Left cardiac atrium (tissue), 4 donors: ENCODE measurements at regions not wholly inside any gene's neighbourhood (a gene's known extent, or its start where the extent isn't known, plus 50 kb on each side); places are given as distances from the start of the nearest gene placed in this dataset.
"Not testable (repeated sequence)": the region's sequence is repeated elsewhere in the genome, so short reads cannot be mapped to it uniquely, and the experiment has no call there.

ENCODE experiments used
- ATAC-seq, 2 donors: fragments of 200-7000 bp; cut with Tn5 transposase; one replicate each; pipeline ENCODE4 v1.9.1; 2020; ENCODE audit warnings: mild to moderate bottlenecking in 2 of 2, moderate library complexity in 2 of 2
- DNase-seq: peaks from one replicate; pipeline ENCODE4 v3.0.0-alpha.2; 2020
- intact Hi-C, 2 donors: fragments of 100-400 bp; cut with DNase I; formaldehyde crosslinking; loops; one replicate each; pipeline versions ENCODE4 v1.14.1 to v1.15.1; 2022 to 2023
- donor health status: DM: no; HTN: yes; CAD: no.
- donor health status: DM: no; HTN: yes; CAD: no; lungs with severe emphysema.
- donor health status: DM: yes; HTN: yes; CAD: no.
- donor health status: Dilated cardiomyopathy.

- DNase-seq (no peak), ATAC-seq (no peak)
- intact Hi-C loops: no loop called here
These were observed 335.1 kb downstream of the XPNPEP1 start for GRCh38 chr10:109588259-109588658.

GRCh38 chr10:109587366-109587765 is 335.9 kb downstream of the XPNPEP1 start:
- ATAC-seq (no peak), DNase-seq (no peak)
- intact Hi-C loops: no loop called here

- intact Hi-C loops: no loop called here
- DNase-seq: no peak
- no peak for ATAC-seq
These were observed 366.9 kb downstream of the XPNPEP1 start for GRCh38 chr10:109556399-109556798.

GRCh38 chr10:109542050-109542603 is 381.2 kb downstream of the XPNPEP1 start:
- DNase-seq, intact Hi-C loops, ATAC-seq: not testable (repeated sequence)

DNA sequence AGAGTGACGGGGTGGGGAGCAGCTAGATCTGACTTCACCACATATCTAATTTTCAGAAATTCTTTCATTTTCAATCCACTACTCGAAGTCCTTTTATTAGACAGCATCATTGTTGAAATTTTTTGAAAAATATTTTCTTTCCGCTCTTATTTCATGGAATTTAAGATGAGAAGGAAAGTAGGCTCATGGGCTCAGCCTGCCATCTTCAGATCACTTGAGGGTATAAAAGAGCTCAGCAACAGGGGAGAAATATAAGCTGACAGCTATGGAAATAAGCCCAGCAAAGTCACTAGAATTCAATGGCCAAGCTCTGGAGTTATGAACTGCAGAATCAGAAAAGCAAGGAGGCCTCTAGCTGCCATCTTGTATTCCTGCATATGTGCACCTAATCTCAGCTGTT is 389.1 kb downstream of the XPNPEP1 start:
- no peak for DNase-seq
- intact Hi-C loops: no loop called here
- ATAC-seq: no peak

DNA sequence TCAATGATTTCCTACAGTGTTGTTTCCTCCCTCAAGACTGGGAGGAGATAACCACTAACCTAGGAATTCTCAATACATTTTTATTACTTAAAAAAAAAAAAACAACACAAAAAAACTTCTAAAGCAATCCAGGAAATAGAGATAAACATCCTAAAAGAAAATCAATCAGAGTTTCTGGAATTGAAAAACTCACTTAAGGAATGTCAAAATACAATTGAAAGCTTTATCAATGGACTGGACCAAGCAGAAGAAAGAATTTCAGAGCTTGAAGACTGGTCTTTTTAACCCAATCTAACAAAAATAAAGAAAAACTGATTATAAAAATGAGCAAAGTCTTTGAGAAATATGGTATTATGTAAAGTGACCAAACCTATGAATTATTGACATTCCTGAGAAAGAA is 394.1 kb downstream of the XPNPEP1 start:
- DNase-seq (no peak), ATAC-seq (no peak)
- intact Hi-C loops: no loop called here

DNA sequence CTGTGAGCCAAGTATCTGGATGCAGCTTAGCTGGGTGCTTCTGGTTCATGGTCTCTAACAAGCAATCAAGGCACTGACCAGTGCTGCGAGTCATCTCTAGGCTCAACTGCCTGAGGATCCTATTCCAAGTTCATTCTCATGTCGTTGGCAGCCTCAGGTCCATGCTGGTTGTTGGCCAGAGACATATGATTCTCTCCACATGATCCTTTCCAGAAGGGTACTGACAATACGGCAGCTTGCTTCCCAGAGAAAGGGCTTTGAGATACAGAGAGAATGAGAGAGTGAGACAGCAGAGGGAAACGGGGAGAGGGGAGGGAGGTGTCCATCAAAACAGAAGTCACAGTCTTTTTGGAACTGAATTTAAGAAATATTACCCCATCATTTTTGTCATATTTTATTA is 405.6 kb downstream of the XPNPEP1 start:
- ATAC-seq: no peak
- intact Hi-C loops: no loop called here
- DNase-seq: no peak

DNA sequence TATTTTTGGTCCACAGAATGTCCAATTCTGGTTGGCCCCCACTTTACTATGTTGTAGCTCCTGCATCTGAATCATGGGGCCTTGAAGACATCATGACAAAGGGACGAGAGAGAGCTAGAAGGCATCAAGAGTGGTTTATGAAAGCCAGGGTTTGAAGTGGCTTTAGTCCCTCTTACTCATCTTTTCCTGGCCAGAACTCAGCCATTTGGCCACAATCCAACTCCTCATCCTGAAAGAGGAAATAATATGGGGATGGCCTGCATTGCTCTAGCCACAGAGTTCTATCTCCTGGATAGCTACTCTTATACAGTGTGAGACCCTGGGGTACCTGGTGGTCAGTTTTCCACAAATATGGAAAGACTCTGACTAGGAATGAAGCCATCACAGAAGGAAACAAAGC is 418.9 kb downstream of the XPNPEP1 start:
- intact Hi-C loops: no loop called here
- ATAC-seq (no peak), DNase-seq (no peak)

GRCh38 chr10:109487691-109488090 is 435.6 kb downstream of the XPNPEP1 start:
- intact Hi-C loops: no loop called here
- ATAC-seq (no peak), DNase-seq (no peak)

DNA sequence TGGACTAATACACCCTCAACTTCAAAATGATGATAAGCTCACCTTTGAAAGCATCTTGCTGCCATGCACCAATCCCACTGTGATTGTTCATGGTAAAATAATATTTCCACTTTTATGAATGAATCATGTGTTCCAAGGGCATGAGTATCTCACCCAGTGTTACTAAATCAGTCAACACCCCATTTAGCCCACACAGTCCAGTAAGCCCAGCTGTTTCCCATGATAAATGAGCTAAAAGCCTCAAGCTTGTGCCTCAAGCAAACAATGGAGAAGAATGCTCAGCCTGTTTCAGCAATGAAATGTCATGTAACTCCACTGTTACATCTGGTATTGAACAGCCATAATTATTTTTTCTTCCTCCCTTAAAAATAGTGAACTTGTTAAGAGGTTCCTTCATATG is 442.5 kb downstream of the XPNPEP1 start:
- ATAC-seq: no peak
- DNase-seq: no peak
- intact Hi-C loops: no loop called here

- DNase-seq (no peak), ATAC-seq (no peak)
- intact Hi-C loops: no loop called here
These were observed 447.4 kb downstream of the XPNPEP1 start for GRCh38 chr10:109475711-109476421.

DNA sequence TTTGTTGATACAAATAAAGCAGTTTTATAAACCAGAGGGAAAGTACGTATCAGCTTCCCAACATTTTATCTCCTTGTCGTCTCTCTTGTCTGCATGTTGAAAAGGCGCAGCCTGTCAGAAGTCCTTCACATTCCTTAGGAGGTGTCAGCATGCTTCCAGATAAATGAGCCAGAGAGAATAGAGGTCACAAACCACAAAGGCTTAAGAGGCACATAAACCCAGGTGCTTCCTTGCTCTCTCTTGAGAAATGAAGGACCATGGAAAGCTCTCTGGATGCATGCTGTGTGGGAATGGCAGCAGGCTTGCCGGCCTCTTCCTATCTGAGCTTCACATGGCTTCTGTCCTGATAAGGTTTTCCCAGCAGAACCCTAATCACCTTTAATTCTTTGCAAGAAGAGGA is 448.5 kb downstream of the XPNPEP1 start:
- DNase-seq: no peak
- no peak for ATAC-seq
- intact Hi-C loops: no loop called here

DNA sequence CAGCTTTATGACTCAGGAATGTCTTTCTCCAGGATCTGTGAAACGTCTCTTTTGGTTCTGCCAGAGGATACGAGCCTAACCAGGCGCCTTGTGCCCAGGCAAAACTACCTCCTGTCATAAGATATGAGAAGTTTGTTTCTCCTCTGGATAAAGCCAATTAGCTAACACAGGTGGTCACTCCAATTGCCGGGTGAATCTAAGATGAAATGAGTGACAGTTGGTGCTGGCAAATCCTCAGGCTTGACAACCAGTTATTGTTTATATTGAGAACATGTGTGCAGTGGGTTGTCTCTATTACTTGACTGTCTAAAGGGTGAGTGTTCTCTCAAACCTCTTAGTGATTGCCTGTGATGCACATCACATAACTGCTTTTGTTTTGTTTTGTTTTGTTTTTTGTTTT is 449.1 kb downstream of the XPNPEP1 start:
- ATAC-seq (no peak), DNase-seq (no peak)
- intact Hi-C loops: no loop called here

DNA sequence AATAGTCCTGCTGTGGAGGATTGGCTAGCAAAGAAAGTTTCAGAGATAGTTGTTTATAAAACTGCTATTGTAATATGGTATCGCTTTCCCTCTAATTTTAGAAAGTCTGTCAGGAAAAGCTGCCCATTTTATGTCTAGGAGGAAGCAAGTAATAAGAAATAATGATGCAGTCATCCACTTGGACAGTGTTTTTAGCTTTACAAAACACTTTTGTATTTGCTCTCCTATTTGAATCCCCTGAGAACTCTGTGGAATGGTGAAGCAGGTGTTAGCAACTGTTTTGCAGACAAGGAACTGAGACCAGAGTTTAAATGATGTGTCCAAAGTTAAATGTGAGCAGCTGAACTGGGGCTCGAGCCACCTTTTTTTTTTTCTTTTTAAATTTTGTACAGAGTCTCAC is 455.8 kb downstream of the XPNPEP1 start:
- DNase-seq (no peak), ATAC-seq (no peak)
- intact Hi-C loops: no loop called here

- intact Hi-C loops: no loop called here
- no peak for ATAC-seq
- no peak for DNase-seq
These were observed 458.4 kb downstream of the XPNPEP1 start for GRCh38 chr10:109464949-109465348.

DNA sequence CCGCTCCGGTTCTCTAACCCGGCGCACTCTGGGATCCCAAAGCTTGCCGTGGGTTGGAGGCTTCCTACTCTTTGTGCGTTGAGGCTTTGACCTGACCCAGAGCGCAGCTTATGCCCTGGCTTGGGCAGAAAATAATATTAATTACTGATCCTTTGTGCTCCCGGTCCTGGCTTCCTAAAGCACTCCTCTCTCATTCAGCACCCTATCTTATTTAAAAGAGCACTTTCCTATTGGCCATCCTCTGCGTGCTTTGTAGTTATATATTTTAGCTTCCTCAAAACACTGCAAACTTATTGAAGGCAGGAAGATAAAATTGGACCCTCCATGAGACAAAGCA is 466.0 kb downstream of the XPNPEP1 start:
- no peak for ATAC-seq
- intact Hi-C loops: no loop called here
- no peak for DNase-seq

DNA sequence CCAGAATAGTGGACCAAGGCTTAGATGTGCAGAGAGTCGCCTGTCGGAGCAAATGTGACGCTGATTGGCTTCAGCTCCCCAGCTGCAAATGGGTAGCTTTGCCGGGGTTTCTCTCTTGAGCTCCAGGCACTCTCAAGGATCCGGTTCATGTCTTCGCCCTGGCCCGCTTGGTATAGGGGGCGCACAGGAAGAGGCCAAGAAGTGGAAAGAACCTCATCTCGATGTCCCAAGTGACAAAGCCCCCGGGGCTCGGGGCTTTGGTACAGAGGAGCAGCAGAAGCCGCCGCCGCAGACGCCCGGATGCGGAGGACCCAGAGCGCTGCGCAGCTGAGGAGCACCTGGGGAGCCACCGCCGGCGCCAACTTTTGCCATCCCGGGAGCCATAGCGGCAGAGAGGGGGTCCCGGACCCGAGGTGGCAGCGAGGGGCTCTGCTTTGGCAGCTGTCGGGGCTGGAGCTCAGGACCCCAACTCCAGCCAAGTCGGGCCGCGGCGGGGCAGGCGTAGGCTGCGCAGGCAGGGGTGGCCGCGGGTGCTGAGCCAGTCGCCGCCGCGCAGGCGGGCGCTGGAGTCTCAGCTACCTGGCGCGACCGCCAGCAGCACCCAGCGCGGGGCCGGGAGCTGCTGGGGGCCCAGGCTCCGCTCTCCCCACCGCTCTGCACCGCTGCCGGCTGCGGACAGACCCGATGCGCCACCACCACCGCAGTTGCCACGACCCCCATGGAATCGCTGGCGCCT is 466.6 kb downstream of the XPNPEP1 start:
- intact Hi-C loops: no loop called here
- ATAC-seq: no peak
- DNase-seq: no peak

GRCh38 chr10:109454691-109455090 is 468.6 kb downstream of the XPNPEP1 start:
- ATAC-seq (no peak), DNase-seq (no peak)
- intact Hi-C loops: no loop called here

DNA sequence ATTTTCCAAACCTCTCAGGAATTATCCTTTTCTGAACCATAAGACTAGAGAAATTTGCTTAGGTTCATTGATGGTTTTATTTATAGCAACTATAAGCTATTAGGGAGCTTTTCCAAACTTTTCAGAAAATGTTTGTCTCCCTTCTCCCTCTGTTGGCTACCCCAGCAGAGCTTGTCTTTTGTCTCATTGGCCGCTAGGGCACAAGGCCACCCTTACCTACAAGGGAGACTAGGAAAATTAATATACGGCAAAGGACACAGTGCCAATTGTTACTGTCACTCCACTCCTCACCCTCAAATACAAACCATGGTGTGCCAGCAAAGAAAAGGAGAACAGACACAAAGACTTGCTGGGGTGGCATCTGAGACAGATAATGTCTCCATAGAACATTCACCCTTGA is 471.4 kb downstream of the XPNPEP1 start:
- DNase-seq (no peak), ATAC-seq (no peak)
- intact Hi-C loops: no loop called here

DNA sequence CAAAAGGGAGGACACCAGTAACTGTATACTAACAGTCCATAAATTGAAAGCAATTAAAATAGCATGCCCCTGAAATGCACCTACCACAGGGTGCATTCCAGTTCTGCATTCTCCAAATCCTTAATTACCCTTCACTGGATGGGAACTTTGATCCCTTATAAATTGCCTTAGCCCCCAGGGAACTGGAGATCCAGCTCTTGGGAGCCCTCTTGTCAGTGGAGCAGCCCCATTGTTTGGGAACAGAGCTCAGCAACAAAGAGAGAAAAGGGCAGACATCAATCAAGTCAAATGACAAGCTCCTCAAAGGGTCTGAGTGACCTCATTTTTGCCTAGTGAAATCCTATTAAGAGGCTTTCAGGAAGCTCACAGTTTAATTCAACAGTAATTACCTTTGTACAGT is 472.6 kb downstream of the XPNPEP1 start:
- ATAC-seq (no peak), DNase-seq (no peak)
- intact Hi-C loops: no loop called here

- intact Hi-C loops: no loop called here
- ATAC-seq (no peak), DNase-seq (no peak)
These were observed 489.9 kb downstream of the XPNPEP1 start for GRCh38 chr10:109433434-109433833.
